Keratinocyte (primary cell): ENCODE measurements at regions not wholly inside any gene's neighbourhood (a gene's known extent, or its start where the extent isn't known, plus 50 kb on each side); places are given as distances from the start of the nearest gene placed in this dataset.

Source experiments
- DNase-seq: peaks from one replicate; pipeline ENCODE4 v3.0.0-alpha.2; 2011; ENCODE audit warnings: low read depth, missing footprints, low spot score
- FAIRE-seq: peaks from 2 replicates; lab custom pipeline; 2011; peaks lifted over from hg19 to GRCh38; lab: Jason Lieb, UNC
- H2AFZ ChIP-seq: 2 replicates; pipeline ENCODE4 v1.6.0; 2012; ENCODE audit warnings: low read length, control low read depth, inconsistent platforms; ENCODE audit not compliant: control insufficient read depth
- H3K27ac ChIP-seq: 2 replicates; pipeline ENCODE4 v1.5.1; 2011; ENCODE audit warnings: low read length; ENCODE audit not compliant: control insufficient read depth, insufficient read depth
- H3K27me3 ChIP-seq: 3 replicates; pipeline ENCODE4 v1.6.0; 2011; ENCODE audit warnings: low read length; ENCODE audit not compliant: control insufficient read depth, insufficient read depth; ENCODE audit errors: extremely low read depth
- H3K36me3 ChIP-seq, 2 experiments: 2 replicates in 1 of 2; 3 replicates in 1 of 2; pipeline ENCODE4 v1.5.1; 2011; ENCODE audit warnings: low read length in 2 of 2, mild to moderate bottlenecking in 1 of 2; ENCODE audit not compliant: control insufficient read depth in 2 of 2, insufficient read depth in 2 of 2; ENCODE audit errors: extremely low read depth in 1 of 2
- H3K4me1 ChIP-seq: 3 replicates; pipeline ENCODE4 v1.5.1; 2011; ENCODE audit warnings: low read length; ENCODE audit not compliant: control insufficient read depth, insufficient read depth; ENCODE audit errors: extremely low read depth
- H3K4me2 ChIP-seq: 3 replicates; pipeline ENCODE4 v1.6.0; 2011; ENCODE audit warnings: low read depth, low read length; ENCODE audit not compliant: control insufficient read depth, insufficient read depth; ENCODE audit errors: extremely low read depth
- H3K4me3 ChIP-seq, 3 experiments: fragments of 200-600 bp in 1 of 3; sonication (generic) in 1 of 3; 2 replicates in 2 of 3; 3 replicates in 1 of 3; pipeline ENCODE4 v1.5.1; 2011 to 2016; ENCODE audit warnings: low read length in 3 of 3, mild to moderate bottlenecking in 3 of 3, control low read depth in 2 of 3, inconsistent platforms in 1 of 3, low read depth in 1 of 3, mixed read lengths in 1 of 3, mixed run types in 1 of 3, moderate library complexity in 1 of 3; ENCODE audit not compliant: control insufficient read depth in 2 of 3, insufficient read depth in 2 of 3; ENCODE audit errors: extremely low read depth in 1 of 3
- H3K79me2 ChIP-seq: 2 replicates; pipeline ENCODE4 v1.6.0; 2012; ENCODE audit warnings: low read length; ENCODE audit not compliant: control insufficient read depth, insufficient read depth
- H3K9ac ChIP-seq: 3 replicates; pipeline ENCODE4 v1.6.0; 2011; ENCODE audit warnings: low read length; ENCODE audit not compliant: control insufficient read depth, insufficient read depth; ENCODE audit errors: extremely low read depth
- H3K9me1 ChIP-seq: 3 replicates; pipeline ENCODE4 v1.6.0; 2011; ENCODE audit warnings: low read length; ENCODE audit not compliant: control insufficient read depth, insufficient read depth; ENCODE audit errors: extremely low read depth
- H3K9me3 ChIP-seq: 2 replicates; pipeline ENCODE4 v1.5.1; 2012; ENCODE audit warnings: low read depth, low read length; ENCODE audit not compliant: control insufficient read depth
- H4K20me1 ChIP-seq: 3 replicates; pipeline ENCODE4 v1.6.0; 2011; ENCODE audit warnings: low read length; ENCODE audit not compliant: control insufficient read depth, insufficient read depth; ENCODE audit errors: extremely low read depth
- CTCF ChIP-seq, 3 experiments: IDR thresholded peaks in 1 of 3; conservative IDR thresholded peaks in 1 of 3; optimal IDR thresholded peaks in 1 of 3; 2 replicates in 2 of 3; 3 replicates in 1 of 3; pipeline versions ENCODE3 to v1.5.1; 2011; ENCODE audit warnings: low read length in 3 of 3, mild to moderate bottlenecking in 3 of 3, moderate library complexity in 2 of 3, control low read depth in 1 of 3, inconsistent platforms in 1 of 3; ENCODE audit not compliant: insufficient read depth in 2 of 3; ENCODE audit errors: extremely low read depth in 1 of 3
- EZH2 ChIP-seq: IDR thresholded peaks from one replicate; pipeline ENCODE4 v1.6.1; 2012; ENCODE audit warnings: inconsistent platforms, mild to moderate bottlenecking, low read length, moderate library complexity
- dilution Hi-C: fragments of 300-500 bp; cut with MboI; formaldehyde crosslinking; loops from one replicate; pipeline ENCODE4 v1.7.0; 2020; ENCODE audit warnings: low sequenced_read_pairs; ENCODE audit not compliant: extremely low pct_ligation_motif_present

GRCh38 chr16:9151597-9151996 lies 60.2 kb downstream of the HAPSTR1 start:
- Histone ChIP-seq H3K27ac (no peak overlapping the region), H2AFZ (no peak overlapping the region), H3K9me1 (no peaks in the 10 kb centered on the region), H3K4me3 (no peak overlapping the region), H3K27me3 (peaks cover 10% of the 10 kb centered on the region), H4K20me1 (no peaks in the 10 kb centered on the region), H3K36me3 (no peaks in the 10 kb centered on the region), H3K9ac (no peak overlapping the region), H3K9me3 (no peaks in the 10 kb centered on the region), H3K4me2 (no peak overlapping the region), H3K4me1 (no peaks in the 10 kb centered on the region), H3K79me2 (no peaks in the 10 kb centered on the region)
- no peak for DNase-seq
- no peak for FAIRE-seq
- TF ChIP-seq EZH2, result no peak
- TF ChIP-seq CTCF (optimal IDR thresholded peaks at IDR 0.05 in 1 of 3, IDR thresholded peaks at IDR 0.05 in 1 of 3, conservative IDR thresholded peaks at IDR 0.05 in 1 of 3; ENCODE audit: extremely low read depth in 1 of 3, insufficient read depth in 2 of 3, low read length in 3 of 3), result no peak
- dilution Hi-C loops, result no loop called here

- no peak for FAIRE-seq
- Histone ChIP-seq H3K27me3 (peaks cover 10% of the 10 kb centered on the region), H4K20me1 (no peaks in the 10 kb centered on the region), H2AFZ (no peak overlapping the region), H3K9me3 (no peaks in the 10 kb centered on the region), H3K4me1 (no peaks in the 10 kb centered on the region), H3K9me1 (no peaks in the 10 kb centered on the region), H3K4me3 (no peak overlapping the region), H3K4me2 (no peak overlapping the region), H3K27ac (no peak overlapping the region), H3K36me3 (no peaks in the 10 kb centered on the region), H3K9ac (no peak overlapping the region), H3K79me2 (no peaks in the 10 kb centered on the region)
- dilution Hi-C loops, result no loop called here
- TF ChIP-seq CTCF (optimal IDR thresholded peaks at IDR 0.05 in 1 of 3, IDR thresholded peaks at IDR 0.05 in 1 of 3, conservative IDR thresholded peaks at IDR 0.05 in 1 of 3; ENCODE audit: extremely low read depth in 1 of 3, insufficient read depth in 2 of 3, low read length in 3 of 3) (no peak), EZH2 (no peak)
- no peak for DNase-seq
Measured at GRCh38 chr16:9152649-9153501, 61.4 kb downstream of the HAPSTR1 start.
